ENCODE measurements at regions not wholly inside any gene's neighbourhood (a gene's known extent, or its start where the extent isn't known, plus 50 kb on each side); places are given as distances from the start of the nearest gene placed in this dataset.

DNA sequence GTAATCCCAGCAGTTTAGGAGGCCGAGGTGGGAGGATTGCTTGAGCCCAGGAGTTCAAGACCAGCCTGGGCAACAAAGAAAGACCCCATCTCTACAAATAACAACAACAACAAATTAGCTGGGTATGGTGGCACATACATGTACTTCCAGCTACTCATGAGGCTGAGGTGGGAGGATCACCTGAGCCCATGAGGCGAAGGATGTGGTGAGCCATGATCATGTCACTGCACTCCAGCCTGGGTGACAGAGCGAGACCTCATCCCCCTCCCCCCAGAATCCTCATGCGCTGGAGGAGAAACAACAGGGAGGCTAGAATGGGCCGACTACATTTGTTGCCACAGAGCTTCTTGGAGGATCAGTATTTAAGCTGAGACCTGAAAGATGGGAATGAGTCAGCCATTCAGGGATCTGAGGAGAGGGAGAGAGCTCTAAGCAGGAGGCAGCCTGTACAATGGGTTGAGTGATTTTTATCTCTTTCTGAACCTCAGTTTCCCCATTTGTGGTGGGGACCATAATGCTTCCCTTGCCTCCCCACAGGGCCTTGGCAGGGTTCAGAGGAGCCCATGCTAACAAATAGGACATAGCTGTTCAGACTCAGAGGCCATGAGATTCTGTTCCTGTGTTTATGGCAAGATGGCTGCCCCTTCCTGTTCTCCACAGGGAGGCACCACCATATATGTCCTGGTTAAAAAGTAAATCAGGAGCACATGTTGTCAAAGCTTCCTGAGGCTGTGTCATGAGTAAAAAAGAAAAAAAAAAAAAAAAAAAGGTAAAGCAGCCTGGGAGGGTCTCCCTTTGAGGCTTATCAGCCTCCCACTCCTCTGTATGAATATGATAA, 131.4 kb upstream of the HAAO start:
- POLR2A ChIA-PET: no interaction called here

DNA sequence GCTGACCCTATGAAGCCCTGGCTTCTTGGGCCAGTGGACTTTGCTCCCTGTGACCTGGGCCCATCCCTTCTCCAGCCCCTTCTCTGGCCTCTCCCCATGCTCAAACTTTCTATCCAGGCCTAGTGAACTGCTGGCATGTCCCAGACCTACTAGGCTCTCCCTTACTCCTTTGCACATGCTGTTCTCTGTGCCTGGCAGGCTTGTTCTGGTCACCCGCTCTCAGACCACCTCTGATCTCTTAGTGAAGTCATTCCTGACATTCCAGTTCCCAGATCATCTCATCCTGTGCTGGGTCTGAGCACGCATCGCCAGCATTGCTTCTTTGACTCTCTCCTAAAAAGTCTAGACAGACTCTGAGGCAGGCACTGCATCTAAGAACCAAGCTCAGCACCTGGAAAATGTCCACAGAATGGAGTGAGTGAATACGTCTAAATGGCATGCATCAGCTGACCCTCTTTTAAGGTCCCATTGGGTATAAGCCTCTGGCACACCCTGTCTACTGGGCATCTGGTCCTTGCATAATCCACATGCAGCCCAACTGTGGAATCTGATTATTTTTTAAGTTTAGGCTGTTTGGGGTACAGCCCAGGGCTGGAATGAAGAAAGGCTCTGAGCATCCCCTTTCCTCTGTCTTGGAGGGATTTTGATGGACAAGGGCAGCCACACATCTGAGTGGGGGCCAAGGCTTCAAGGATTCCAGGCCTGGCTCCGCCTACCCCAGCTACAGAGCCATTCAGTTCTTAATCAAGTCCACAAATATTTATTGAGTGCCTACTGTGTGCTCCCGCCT, 130.6 kb upstream of the HAAO start:
- H3K9me3 ChIP-seq (ENCODE audit: control insufficient read depth in 1 of 2, insufficient read depth in 1 of 2, low read depth in 1 of 2, low read length in 2 of 2): no peaks in the 10 kb centered on the region
- peaks cover 4 to 21% of the 10 kb centered on the region in 2 experiments; a peak in 3 of 4 replicates for H3K4me1 ChIP-seq (ENCODE audit: control insufficient read depth in 1 of 2, insufficient read depth in 2 of 2, low read length in 2 of 2)
- no peak overlapping the region for H3K4me2 ChIP-seq (ENCODE audit: low read length)
- no peaks in the 10 kb centered on the region for H4K20me1 ChIP-seq (ENCODE audit: insufficient read depth)
- H3K36me3 ChIP-seq (ENCODE audit: control insufficient read depth in 1 of 2, insufficient read depth in 2 of 2, low read length in 2 of 2): no peaks in the 10 kb centered on the region
- no peak overlapping the region for H2AFZ ChIP-seq (ENCODE audit: low read depth, low read length, poor library complexity, severe bottlenecking)
- CTCF ChIA-PET: no interaction called here
- RAD21 ChIA-PET (ENCODE audit: low non-redundant PET in 1 of 2, low total read pairs in 2 of 2, uncharacterized antibody in 2 of 2, unreplicated experiment in 2 of 2): no interaction called here
- BruUV-seq (replicated peaks): no TSS peak
- no peak overlapping the region for H3K4me3 ChIP-seq (replicated peaks in 1 of 2; ENCODE audit: low read depth in 1 of 2, low read length in 2 of 2)
- H3K27me3 ChIP-seq (ENCODE audit: insufficient read depth, low read length): peaks cover under 1% of the 10 kb centered on the region; the same call in 1 of the 2 replicates
- ATAC-seq (no peak), DNase-seq (ENCODE audit: low read depth, low spot score) (no peak)
- H3K79me2 ChIP-seq (ENCODE audit: insufficient read depth, low read length): no peaks in the 10 kb centered on the region
- H3K9me2 ChIP-seq (ENCODE audit: insufficient read depth): no peaks in the 10 kb centered on the region
- intact Hi-C loops (cut with micrococcal nuclease): no loop called here
- POLR2A ChIA-PET: no interaction called here
- TF ChIP-seq TCF7L2 (IDR thresholded peaks at IDR 0.05; ENCODE audit: borderline replicate concordance, extremely low read depth, insufficient read depth, insufficient read length) (no peak), POLR2A (IDR thresholded peaks at IDR 0.05; ENCODE audit: borderline replicate concordance, extremely low read depth, insufficient read depth, insufficient read length) (no peak), ZNF274 (IDR thresholded peaks at IDR 0.05; ENCODE audit: low read depth, low read length) (no peak), EZH2phosphoT487 (IDR thresholded peaks at IDR 0.05; ENCODE audit: borderline replicate concordance) (no peak), CBX3 (IDR thresholded peaks at IDR 0.05; ENCODE audit: low read depth) (no peak), FOSL1 (IDR thresholded peaks at IDR 0.05; ENCODE audit: low read depth) (no peak), ZFX (IDR thresholded peaks at IDR 0.05) (no peak), YY1 (IDR thresholded peaks at IDR 0.05; ENCODE audit: extremely low read depth, insufficient replicate concordance, low read depth, low read length) (no peak), SP1 (IDR thresholded peaks at IDR 0.05; ENCODE audit: low read depth) (no peak)
- TF ChIP-seq, protein P1, sequence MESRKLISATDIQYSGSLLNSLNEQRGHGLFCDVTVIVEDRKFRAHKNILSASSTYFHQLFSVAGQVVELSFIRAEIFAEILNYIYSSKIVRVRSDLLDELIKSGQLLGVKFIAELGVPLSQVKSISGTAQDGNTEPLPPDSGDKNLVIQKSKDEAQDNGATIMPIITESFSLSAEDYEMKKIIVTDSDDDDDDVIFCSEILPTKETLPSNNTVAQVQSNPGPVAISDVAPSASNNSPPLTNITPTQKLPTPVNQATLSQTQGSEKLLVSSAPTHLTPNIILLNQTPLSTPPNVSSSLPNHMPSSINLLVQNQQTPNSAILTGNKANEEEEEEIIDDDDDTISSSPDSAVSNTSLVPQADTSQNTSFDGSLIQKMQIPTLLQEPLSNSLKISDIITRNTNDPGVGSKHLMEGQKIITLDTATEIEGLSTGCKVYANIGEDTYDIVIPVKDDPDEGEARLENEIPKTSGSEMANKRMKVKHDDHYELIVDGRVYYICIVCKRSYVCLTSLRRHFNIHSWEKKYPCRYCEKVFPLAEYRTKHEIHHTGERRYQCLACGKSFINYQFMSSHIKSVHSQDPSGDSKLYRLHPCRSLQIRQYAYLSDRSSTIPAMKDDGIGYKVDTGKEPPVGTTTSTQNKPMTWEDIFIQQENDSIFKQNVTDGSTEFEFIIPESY (IDR thresholded peaks at IDR 0.05; ENCODE audit: extremely low read depth, insufficient replicate concordance, low read length): no peak
- no peak overlapping the region for H3K27ac ChIP-seq (ENCODE audit: low read depth, low read length)
- H3K9ac ChIP-seq (ENCODE audit: low read length): no peak overlapping the region

More for the DNA sequence above, 131.4 kb upstream of the HAAO start:
- no peaks in the 10 kb centered on the region for H3K27me3 ChIP-seq (ENCODE audit: insufficient read depth, low read length)
- no peak overlapping the region for H3K4me3 ChIP-seq (replicated peaks in 1 of 2; ENCODE audit: low read depth in 1 of 2, low read length in 2 of 2)
- RAD21 ChIA-PET (ENCODE audit: low non-redundant PET in 1 of 2, low total read pairs in 2 of 2, uncharacterized antibody in 2 of 2, unreplicated experiment in 2 of 2): no interaction called here
- intact Hi-C loops (cut with micrococcal nuclease): no loop called here
- H3K36me3 ChIP-seq (ENCODE audit: control insufficient read depth in 1 of 2, insufficient read depth in 2 of 2, low read length in 2 of 2): no peaks in the 10 kb centered on the region
- peaks cover 4 to 21% of the 10 kb centered on the region in 2 experiments; a peak in 3 of 4 replicates for H3K4me1 ChIP-seq (ENCODE audit: control insufficient read depth in 1 of 2, insufficient read depth in 2 of 2, low read length in 2 of 2)
- TF ChIP-seq ELF1 (IDR thresholded peaks at IDR 0.05; ENCODE audit: borderline replicate concordance, low read depth): no peak
- CTCF ChIA-PET: no interaction called here
- H2AFZ ChIP-seq (ENCODE audit: low read depth, low read length, poor library complexity, severe bottlenecking): peak overlapping the region; percentile 82
- no peak for ATAC-seq
- H3K9me2 ChIP-seq (ENCODE audit: insufficient read depth): no peaks in the 10 kb centered on the region
- DNase-seq (ENCODE audit: low read depth, low spot score): no peak
- no peaks in the 10 kb centered on the region for H3K9me3 ChIP-seq (ENCODE audit: control insufficient read depth in 1 of 2, insufficient read depth in 1 of 2, low read depth in 1 of 2, low read length in 2 of 2)
- H3K79me2 ChIP-seq (ENCODE audit: insufficient read depth, low read length): no peaks in the 10 kb centered on the region
- BruUV-seq (replicated peaks): no TSS peak
- H4K20me1 ChIP-seq (ENCODE audit: insufficient read depth): no peaks in the 10 kb centered on the region
- H3K27ac ChIP-seq (ENCODE audit: low read depth, low read length): no peak overlapping the region
- no peak overlapping the region for H3K4me2 ChIP-seq (ENCODE audit: low read length)
- H3K9ac ChIP-seq (ENCODE audit: low read length): no peak overlapping the region
